AML-193 (cell line): ENCODE measurements at regions not wholly inside any gene's neighbourhood (a gene's known extent, or its start where the extent isn't known, plus 50 kb on each side); places are given as distances from the start of the nearest gene placed in this dataset.

Experiments used
- DNase-seq, 2 experiments: peaks; one replicate each; lab custom pipeline; 2025; lab: John Stamatoyannopoulos, UW

DNA sequence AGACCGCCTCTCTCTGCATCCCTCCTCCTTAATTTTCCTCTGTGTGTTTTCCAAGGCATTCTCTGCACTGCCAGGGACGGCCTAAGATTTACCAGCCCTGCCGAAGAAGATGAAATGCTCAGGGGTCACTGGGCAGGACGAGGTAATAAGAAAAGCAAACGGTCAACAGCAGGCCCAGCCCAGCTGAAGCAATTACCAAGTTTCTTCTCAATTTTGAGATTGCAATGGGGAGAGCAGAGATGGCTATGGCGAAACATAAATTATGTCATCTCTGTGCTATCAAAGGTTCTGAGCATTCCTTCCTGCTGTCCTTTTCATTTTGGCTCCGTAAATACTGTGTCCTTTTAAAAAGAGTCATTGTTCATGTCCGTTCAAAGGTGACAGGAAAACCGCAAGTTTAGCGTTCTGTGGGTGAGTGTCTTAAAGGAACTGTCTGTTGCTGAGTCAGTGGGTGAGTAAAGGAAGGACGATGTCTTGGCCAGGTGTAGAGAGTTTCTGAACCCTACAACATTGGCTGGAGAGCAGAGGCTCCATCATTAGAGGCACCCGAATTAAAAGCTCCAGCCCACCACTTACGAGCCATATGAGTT lies 753.9 kb upstream of the EEF2KMT start:
- DNase-seq = no peak

DNA sequence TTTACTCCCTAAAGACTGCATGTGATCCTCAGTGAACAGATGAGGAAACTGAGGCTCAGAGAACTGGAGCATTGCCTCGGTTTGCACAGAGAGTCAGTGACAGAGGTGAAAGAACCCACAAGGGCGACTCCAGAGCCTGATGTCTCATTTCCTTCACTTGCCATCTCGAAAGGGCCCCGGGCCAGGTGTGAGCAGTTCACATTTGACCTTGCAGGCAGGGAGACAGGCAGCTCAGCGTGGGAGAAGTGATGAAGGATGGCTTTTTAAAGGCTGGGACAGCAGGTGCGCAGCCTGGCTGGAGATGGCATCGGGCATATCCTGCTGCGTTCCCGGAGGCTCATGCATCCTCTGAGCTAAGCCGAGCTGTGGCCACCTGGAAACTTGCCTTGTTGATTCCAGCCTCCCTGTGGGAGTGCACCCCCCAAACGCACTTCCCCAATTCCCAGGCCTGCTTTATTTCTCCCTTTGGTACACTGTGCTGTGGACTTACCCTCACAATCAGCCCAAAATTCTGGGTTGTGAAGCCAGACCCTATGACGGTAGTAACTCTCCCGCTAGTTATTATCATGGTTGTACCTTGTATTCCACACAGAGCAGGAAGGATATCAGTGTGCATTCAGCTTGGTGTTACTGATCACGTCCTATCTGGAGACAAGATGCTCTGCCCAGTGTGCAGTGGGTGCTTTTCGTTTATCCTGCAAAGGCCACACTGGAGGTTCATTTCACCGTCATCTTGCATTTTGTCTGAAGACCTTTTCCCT lies 753.2 kb upstream of the EEF2KMT start:
- DNase-seq = no peak

DNA sequence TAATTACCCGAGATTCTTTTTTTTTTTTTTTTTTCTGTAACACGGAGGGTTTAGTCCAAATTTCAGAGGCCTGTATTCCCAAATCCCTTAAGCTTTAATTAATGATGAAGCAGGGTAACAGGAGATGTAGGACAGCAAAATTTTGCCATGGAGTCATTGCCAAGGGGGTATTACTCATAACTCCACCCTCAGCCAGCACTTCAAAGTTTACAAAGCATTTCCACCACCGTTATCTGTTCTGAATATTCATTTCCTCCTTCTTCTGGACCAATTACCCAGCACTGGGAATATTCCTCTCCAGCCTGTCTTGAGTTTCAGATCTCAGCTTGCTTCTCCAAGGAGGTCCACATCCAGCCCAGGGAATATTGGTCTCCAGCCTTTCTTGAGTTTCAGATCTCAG lies 747.5 kb upstream of the EEF2KMT start:
- DNase-seq = no peak

DNA sequence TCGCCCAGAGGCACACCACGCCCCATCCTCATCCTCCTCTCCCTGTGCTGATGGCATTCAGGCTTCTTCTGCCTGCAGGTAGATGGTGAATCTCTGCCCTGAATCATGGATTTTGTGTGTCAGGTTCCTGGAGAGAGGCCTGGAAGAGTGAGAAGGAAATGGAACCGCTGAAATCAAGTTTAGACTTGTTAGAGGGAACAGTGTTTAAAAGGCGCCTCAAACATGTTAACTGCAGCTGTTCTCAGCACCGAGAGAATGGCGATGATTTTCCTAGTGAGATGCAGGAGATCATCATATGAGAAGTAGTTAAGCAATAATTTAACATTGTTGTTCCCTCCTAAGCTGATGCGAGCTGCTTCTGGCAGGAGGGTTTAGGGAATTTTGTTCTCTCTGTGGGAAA lies 744.4 kb upstream of the EEF2KMT start:
- no peak for DNase-seq

DNA sequence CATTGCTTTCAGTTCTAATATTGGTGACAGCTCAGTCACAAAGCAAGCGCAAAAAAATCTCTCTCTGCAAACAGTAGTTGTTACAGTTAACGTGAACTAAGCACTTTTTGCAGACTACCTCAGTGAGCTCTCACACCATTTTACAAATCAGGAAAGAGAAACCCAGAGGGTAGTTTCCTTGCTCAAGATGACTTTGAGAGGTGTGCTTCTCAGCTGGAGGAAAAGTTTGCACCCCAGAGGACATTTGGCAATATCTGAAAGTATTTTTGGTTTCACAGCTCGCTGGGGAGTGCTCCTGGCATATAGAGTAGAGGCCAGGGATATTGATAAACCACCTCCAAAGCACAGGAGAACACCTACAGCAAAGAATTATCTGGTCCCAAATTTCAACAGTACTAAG lies 741.1 kb upstream of the EEF2KMT start:
- no peak for DNase-seq

DNA sequence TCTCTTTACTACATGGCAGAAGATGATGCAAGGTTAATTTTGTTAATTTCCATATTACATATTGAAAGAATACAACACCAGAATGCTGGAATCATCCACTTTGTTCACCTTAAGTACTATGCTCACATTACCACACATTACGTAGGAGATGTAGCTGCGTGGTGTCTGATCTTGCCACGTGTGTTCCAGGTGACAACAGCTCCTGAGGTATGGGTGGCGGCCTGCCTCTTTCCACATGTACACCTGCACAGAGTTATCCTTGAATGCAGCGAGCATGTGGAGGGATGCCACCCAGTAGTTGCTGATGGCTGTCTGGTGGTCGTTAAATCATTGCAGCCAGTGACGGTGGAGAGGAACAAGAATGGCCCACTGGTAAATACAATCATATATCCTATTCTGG lies 740.5 kb upstream of the EEF2KMT start:
- no peak for DNase-seq

DNA sequence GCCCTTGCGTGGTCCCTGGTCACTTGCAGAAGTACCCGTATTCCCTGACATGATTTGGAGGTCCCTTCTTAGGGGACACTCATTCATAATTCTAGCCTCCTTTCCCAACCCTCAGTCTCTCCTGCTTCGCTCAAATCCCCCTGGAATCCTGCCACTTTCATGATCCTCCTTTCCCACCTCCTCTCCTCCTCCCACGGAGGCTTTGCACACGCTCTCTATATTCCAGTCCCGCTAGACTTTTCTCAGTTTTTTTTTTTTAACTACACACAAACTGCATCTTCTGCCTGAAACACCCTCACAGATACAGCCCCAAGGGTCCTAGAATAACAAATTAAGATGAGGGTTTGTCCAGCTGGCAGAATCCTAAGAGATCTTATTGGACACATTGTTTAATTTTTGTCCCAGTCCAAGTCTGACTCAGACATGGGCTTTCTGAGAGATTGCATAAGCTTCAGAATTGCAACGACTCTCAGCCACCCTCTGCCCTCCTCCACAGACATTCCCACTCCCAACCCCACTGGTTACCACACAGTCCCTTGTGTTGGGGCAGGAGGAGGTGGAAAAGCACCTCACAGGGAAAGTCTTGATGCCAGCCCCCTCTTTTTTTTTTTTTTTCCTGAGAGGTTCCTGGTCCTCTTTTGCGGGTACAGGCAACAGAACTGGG lies 739.5 kb upstream of the EEF2KMT start:
- no peak for DNase-seq

DNA sequence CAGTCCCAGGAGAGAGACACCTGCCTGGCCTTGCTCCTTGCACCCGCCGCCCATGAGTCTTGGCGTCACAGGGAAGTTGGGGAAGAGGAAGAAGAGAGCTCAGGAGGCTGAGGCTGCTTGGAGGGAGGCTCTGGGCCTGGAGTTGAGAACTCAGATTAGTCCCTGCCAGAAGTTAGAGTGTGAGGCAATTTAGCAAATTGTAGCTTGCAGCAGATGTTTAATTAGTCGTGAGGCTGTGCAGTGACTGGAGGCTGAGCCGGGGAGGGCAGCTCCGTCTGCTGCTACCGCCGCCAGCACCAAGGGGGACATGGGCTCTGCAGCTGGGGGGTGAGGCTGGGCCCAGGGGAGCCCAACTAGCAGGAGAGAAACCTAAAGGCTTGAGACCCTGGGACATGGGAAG lies 738.3 kb upstream of the EEF2KMT start:
- no peak for DNase-seq

DNA sequence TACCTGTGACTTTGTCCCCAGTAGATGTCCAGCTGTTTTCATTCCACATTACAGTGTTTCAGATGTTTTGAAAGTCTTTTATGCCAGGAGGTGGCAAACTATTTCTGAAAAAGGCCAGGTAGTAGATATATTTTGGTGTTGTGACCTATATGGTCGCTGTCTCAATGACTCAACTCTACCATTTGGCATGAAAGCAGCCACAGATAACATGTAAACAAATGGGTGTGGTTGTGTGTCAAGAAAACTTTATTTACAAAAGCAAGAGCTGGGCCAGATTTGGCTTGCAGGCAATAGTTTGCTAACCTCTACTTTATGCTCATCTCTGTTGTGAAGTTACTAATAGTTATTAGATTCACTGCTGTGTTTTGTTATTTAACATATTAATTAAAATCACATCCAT lies 728.7 kb upstream of the EEF2KMT start:
- DNase-seq = no peak

DNA sequence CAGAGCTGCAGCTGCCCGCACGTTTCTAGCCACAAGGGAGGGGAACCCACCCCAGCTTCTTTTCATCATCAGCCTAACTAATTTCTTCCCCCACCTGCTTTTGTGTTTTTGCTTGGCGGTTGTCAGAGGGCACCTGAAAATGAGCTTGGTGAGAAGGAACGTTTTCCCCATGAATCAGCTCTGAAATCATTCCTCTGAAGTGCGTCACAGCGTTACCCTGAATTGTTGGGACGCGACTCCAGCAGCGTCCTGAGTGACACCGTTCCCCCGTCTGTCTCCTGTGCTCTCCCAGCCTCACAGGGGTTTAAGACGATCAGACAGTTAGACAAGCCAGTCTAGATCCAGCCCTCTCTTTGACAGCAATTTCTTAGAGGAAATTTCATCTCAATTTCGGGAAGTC lies 722.9 kb upstream of the EEF2KMT start:
- DNase-seq = no peak

DNA sequence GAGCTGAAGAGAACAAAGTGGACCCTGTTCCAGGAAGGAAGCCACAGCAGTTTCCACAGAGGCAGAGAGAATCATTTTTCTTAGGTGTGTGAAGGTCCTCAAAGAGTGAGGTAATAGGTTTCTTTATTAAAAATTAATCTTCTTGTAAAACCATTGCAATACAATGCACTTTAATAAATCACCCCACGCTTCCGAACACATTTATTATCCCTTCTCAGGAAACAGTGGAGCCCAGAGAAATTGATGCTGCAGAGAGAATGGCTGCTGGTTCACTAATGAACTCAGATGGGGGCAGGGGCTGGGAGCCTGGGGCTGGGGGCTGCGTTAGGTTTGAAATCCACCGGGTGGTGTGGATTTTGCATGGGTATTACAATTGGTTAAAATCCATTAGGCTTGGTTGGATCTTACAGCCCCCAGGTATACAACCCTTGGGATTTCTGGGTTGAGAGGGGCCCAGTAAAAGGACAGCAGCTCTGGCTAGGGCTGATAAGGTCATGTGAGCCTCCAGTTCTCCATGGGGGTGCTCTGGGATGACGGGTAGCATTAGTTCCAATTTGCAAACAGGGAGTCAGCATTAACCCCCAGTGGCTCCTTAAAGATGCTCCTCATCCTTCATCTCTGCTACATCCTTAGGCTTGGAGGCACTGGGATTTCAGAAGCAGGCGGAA lies 718.1 kb upstream of the EEF2KMT start:
- DNase-seq = no peak

DNA sequence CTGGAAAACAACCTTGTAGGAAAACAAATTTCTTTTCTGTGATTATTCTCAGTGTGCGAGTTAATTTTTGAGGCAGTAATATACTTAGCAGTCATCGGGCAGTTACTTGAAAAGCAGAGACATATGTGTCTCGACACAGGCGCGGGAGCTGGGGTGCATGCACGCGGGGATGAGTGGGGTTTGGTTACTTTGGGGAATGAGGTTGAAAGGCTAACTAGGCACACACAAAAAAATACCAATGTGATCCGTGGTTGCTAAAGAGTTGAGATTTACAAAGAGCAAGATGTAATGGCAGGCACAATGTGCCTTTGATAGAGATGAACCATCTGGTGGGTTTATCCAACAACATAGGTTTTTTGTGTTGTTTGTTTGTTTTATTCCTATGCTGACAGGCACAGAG lies 703.8 kb upstream of the EEF2KMT start:
- no peak for DNase-seq

DNA sequence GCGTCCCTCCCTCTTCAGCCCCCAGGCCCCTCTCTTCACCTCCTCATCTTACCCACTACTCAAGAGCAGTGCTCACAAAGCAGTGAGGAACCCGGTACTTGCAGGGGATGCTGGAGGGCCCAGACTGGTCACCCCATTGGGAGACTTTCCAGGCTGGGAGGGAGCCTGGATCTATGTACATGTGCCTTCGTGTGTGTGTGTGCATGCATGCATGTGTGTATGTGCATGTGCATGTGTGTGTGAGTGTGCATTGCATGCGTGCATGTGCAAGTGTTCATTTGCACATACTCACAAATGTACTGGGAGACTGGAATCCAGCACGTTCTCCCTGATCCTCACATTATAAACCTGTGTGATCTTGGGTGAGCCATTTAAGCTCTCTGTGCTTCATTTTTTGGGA lies 696.0 kb upstream of the EEF2KMT start:
- no peak for DNase-seq

DNA sequence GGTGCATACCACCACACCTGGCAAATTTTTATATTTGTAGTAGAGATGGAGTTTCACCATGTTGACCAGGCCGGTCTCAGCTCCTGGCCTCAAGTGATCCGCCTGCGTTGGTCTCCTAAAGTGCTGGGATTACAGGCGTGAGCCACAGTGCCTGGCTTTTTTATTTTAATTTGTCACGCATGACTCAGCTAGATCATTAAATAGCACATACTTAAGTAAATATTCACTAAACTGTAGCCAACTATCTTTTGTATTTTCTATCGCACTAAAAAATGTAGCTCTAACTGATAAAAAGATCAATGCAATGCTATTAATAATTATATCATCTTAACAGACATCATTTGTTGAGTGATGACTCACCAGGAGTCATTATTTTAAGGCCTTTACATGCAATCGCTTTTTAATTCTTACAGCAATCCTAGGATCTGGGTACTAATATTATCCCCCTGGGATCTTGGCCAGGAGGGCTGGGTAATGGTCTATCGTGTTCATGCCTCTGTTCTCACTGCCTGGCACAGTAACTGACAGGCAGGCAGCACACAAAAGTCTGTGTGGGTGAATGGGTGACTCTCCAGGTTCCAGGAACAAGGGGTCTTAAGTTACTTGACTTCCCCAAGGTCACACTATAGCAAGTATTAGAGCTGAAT lies 693.5 kb upstream of the EEF2KMT start:
- DNase-seq = no peak

DNA sequence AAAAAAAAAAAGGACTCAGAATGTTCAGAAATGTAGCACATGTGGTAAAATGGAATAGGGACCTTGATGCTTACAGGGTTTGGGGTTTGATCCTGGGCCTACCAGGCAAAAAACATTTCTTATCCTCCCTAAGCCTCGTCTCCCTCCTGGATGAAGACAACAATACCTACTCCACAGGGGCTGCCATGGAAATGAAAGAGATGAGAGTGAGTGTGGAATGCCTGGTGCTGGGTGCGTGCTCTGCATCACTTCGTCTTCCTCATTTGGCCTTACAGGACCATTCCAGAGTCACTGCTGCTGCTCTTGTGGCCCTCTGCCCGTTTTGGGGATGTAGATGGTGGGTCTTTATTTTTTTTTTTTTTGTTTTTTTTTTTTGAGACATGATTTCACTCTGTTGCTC lies 692.9 kb upstream of the EEF2KMT start:
- DNase-seq = no peak

DNA sequence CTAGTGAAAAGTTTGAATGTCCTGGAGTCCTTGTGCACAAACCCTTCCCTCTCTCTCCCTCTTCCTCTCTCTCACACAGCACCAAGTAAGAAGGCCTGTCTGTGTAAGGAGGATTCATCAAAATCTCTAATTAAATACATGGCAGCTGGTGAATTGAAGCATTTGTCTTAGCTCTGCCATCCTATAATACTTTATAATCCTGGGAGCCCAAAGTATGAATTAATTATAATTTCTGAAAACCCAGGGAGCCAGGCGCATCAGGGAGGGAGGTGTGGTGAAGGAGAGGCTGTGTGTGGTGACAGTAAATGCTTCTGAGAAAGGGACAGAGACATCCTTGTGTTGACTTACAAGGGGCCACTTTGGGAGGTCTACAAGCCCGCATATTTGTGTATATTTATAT lies 691.4 kb upstream of the EEF2KMT start:
- DNase-seq = no peak

DNA sequence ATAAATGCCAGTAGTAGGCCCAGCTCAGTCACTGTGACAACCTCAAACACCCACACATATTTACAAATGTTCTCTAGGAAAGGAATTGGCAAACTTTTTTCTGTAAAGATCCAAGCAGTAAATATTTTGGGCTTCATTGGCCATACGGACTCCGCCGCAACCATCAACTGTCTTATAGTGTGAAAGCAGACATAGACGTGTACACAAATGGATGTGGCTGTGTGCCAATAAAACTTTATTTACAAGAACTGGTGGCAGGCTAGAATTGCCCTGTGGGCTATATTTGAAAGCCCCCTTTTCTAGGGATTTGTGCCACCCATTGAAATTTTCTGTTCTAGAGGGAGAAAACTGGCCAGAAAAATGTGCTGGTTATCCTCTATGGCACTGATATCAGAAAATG lies 683.8 kb upstream of the EEF2KMT start:
- no peak for DNase-seq

DNA sequence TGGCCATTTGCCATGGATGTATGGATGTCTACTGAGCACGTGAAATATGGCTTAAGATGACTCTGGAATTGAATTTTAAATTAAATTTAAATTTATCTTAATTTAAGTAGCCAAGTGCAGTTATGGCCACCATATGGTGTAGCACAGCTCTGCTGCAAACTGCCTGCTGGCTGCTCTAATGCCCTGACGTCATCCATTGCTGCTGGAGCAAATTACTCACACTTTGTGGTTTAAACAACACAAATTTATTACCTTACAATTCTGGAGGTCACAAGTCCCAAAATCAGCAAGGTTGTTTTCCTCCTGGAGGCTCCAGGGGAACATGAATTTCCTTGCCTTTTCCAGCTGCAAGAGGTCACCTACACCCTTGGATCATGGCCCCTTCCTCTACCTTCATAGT lies 679.3 kb upstream of the EEF2KMT start:
- no peak for DNase-seq

DNA sequence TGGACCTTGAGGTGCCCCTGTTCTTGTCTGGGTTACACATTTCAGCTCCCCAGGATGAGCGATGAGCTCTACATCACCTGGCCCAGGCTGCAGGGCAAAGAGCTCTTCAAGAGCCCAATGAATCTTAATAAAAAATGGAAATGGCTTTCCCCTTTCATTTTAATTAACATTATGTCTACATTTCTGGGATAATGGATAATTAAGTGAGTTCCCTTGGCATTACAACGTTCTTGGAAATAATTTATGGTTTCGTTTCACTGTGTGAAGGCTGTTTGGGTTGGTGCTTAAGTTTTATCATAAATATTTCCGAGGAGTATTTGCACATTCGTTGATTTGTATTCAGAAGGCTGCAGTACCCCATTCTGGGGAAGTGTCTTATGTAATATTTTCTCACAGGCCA lies 678.3 kb upstream of the EEF2KMT start:
- no peak for DNase-seq

DNA sequence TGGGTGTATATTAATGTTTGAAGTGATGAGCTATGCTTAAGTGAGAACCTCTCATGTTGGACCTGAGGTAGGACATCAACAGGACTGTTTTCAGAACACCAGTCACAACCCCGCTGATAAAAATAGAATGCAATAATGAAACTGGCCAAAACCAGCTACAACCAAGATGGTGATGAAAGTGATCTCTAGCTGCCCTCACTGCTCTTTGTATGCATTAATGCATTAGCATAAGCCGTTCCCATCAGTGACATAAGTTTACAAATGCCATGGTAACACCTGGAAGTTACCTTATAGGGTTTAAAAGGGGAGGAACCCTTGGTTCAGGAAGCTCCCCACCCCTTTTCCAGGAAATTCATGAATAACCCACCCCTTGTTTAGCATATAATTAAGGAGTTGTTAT lies 672.5 kb upstream of the EEF2KMT start:
- no peak for DNase-seq

DNA sequence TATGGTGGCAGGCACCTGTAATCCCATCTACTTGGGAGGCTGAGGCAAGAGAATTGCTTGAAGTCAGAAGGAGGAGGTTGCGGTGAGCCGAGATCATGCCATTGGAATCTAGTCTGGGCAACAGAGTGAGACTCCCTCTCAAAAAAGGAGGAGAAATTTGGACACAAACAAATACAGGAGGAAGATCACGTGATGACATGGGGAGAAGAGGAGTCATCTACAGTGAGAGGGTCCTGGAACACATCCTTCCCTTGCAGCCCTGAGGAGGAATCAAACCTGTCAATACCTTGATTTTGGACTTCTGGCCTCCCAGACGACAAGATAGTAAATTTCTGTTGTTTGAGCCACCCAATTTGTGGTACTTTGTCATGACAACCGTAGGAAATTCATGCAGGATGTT lies 671.9 kb upstream of the EEF2KMT start:
- no peak for DNase-seq

DNA sequence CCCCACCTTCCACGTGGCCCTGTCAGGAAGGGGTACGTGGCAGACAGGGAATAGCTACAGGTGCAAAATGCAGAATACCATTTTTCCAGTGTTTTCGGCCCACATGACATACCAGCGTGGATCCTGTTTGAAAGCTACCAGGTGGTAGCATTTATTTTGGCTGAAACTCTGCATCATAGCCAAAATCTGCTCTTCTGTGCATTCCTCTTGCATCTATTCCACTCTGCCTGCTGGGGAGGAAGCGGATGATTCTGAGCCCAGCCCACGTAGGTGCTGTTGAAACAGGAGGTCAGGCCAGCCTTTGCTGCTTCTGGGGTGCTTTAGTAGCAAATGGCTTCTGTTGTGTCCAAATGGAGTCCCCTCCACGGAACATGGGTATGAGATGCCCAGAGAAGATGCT lies 670.9 kb upstream of the EEF2KMT start:
- no peak for DNase-seq

DNA sequence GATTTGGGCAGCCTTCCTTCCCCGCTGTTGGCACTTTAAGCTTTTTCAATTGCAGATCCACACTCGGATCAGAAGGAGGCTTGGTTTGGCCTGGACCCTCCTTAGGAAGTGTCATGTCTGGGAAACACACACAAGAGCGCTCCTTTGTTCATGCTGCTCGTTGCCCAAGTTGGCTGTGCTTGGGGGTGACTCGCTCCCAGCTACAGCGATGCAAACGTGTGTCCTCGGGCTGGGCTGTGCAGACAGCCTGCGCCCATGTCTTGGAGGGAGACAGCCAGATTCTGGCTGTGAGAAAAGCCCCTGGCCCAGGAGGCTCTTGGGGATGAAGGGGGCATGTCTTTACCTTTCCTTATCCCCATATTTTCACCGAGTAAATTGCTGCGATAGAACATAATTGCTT lies 665.6 kb upstream of the EEF2KMT start:
- DNase-seq = no peak
